Stimulated activated CD4-positive, alpha-beta T cell treated with anti-CD3 and anti-CD28 coated beads, Interleukin-12 subunit alpha, Interleukin-12 subunit beta, amount 100 ng/mL, for 4 hours (primary cell): ENCODE measurements at regions not wholly inside any gene's neighbourhood (a gene's known extent, or its start where the extent isn't known, plus 50 kb on each side); places are given as distances from the start of the nearest gene placed in this dataset.

ENCODE experiments used
- DNase-seq: peaks from one replicate; pipeline ENCODE4 v3.0.0-alpha.2; 2020

DNA sequence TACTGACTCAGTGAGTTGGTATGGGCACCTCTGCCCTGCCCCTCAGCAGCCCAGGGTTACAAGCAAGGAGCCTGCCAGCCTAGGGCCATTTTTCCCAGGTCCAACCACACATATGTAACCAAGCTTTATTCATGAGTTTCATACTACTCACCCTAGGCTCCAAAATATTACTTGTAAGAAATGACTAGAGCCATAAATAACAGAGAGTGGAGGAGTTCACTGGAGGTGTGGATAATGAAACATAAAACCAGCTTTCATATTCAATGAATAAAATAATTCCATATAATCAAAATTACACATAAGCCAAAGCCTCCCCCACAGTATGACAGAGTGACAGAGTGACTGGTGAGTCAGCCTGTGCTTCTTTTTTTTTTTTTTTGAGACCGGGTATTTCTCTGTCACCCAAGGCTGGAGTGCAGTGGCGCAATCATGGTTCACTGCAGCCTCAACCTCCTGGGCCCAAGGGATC, 229.8 kb upstream of the SASH1 start:
- DNase-seq, result no peak

DNA sequence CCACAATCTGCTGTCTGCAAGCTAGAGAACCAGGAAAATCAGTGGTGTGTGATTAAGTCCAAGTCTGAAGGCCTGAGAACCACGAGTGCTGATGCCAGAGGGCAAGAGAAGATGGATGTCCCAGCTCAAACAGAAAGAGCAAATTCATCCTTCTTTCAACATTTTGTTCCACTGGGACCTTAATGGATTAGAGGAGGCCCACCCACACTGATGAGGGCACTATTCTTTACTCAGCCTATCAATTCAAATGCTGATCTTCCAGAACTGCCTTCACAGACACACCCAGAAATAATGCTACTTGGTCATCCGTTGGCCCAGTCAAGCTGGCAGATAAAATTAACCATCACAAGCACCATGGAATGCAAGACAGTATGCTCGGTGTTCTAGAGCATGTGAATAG, 226.6 kb upstream of the SASH1 start:
- DNase-seq, result no peak

DNA sequence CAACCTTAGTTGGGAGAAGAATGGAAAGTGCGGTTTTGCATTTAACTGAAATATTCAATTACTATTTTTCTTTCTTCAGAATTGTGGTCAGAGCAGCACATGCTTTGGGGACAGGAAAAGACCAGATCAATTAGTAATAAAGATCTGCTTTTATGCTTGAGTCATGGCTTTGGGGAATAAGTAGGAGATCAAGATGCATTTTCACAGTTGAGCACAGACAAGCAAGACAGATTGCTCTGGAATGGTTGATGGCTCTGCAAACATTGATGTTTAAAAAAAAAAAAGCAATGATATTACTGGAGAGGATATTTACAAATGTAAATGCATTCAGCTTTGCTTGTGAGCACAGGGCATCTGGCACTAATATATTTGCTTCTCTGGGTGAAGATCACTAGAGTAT, 224.4 kb upstream of the SASH1 start:
- no peak for DNase-seq

DNA sequence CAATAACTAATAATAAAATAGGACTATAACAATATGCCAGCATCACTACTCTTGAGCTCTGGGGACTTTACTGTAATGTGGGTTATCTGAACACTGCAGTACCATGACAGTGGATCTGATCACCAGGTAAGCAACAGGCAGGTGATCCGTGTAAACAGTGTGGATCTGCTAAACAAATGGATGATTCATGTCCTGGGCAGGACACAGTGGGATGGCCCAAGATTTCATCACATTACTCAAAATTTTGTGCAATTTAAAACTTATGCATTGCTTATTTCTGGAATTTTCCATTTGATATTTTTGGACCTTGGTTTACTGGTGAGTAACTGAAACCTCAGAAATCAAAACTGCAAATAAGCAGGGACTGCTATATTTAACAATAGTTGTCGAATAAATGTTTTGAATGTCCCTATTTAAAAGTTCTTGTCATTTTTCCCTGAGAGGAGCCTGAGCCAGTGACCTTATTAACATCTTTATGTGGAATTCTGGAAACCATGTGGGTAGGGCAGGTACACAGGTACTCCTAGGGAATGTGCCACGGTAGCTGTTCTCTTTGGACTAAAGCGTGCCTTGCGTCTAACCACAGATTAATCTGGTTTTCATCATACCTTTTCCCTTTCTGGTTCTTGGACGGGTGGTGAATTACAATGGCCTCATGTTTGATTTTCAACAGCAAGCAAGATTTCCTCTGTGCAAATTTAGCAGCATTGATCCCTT, 214.5 kb upstream of the SASH1 start:
- no peak for DNase-seq

DNA sequence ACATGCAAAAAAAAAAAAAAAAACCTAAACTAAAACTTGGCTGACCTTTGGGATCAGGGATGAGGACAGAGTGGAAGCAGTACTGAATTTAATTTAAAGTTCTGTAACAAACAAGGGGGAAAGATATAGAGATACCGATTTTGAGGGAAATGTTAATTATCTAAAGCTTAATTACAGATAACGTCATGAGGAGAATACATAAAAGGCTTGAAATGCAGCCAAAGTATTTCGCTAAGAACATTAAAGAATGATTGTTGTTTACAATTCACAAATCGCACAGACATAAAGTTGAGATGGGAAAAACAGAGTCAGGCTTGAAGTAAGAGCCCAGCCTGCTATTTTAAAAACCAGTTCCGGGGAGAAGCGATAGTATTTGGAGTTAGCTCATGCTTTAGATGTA, 208.0 kb upstream of the SASH1 start:
- no peak for DNase-seq

DNA sequence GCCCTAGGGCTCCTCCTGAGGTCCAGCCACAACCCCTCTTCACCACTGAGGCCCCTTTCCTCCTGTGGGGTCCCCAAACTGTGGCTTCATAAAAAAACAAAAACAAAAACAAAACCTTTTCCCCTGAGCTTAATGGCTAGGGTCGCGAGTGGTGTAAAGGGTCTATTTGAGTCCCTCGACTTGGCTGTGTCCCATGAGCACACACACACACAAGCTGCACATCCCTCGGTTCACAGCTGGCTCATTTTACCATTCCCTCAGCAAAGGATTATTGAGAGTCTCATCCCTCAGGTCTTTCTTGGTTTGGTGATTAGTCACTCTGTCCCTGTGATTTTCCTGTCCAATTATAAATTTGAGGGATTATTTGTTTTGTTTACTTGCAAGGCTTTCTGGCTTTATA, 206.1 kb upstream of the SASH1 start:
- no peak for DNase-seq

DNA sequence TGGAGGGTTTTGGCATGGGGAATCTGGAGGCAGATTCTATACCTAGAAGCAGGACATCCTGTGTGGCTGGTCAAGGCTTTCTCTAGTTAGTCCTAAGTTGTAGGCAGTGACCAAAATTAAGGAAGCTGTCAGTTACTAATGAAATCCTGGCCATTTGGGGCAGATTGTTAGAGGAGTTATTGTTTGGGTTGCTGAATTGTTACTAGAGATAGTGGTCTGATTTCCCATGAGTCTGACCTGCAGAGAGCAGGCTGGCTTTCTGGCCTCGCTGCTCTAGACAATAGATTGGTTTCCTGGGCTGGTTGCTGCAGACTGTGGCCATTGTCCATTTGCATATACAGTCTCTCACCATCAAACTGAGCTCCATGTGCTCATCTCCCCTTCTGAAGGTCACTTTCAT, 205.0 kb upstream of the SASH1 start:
- no peak for DNase-seq

DNA sequence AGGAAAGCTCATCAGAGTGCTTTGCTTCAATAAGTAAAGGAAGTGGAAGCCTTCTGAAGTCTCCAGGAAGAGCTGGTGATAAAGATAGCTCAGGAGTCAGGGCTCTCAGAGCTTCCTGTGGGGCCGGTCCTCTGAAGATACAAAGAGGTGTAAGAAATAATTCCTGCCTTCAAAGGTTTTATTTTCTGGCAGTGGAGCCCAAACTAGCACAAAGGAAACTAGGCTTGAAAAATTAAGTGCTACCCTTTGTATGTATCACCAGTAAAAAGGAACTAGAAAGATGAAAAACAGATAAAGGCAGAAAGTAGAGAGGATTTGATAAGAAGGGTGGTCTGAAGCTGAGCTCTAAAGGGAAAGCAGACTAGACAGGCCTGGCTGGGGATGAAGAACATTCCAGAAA, 204.1 kb upstream of the SASH1 start:
- no peak for DNase-seq

DNA sequence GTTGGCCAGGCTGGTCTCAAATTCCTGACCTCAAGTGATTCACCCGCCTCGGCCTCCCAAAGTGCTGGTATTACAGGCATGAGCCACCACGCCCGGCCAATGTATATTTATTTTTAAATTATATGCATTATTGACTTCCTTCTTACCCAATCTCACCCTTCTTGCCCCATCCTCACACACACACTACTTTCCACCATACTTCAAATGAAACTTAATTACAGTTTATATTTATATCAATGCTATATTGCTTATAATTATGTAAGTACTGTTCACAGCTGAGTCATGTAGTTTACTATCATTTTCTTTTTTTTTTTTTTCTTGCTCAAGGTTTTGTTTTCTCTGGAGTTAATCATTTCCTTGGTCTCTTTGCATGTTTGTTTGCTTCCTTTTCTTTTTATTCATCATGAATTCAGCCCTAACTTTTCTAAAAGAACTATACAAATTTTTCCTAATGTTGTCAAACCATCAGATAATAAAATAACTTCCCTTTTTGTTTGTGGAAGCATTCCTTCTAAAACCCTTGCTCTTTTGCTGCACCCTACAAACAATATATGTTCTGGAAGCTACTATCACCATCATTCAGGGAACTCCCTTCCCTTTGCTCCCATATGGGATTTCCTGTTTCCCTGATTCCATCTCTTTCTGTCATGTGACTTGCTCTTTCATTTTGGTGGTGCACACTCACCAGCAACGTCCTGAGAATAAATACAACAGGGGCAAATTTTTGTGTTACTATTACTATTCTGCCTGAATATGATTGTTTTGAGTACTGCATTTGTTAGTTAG, 201.7 kb upstream of the SASH1 start:
- DNase-seq, result no peak

DNA sequence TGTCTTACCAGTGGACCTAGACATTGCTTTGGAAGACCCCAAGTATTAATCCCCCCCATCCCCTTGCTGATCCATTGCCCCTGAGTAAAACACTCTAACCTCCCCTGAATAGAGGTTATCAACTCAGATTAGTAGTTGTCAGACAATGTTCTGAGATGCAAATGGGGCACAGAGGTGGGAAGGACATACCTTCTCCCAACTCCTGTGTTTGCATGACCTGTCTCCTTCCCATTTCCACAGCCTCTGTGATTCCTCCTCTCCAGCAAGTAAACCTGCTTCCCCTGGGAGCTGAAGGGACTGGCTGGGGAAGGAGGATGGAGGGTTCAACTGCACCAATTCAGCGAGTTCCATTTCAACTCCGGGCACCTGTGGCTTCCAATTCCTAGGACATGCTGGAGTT, 199.8 kb upstream of the SASH1 start:
- no peak for DNase-seq

DNA sequence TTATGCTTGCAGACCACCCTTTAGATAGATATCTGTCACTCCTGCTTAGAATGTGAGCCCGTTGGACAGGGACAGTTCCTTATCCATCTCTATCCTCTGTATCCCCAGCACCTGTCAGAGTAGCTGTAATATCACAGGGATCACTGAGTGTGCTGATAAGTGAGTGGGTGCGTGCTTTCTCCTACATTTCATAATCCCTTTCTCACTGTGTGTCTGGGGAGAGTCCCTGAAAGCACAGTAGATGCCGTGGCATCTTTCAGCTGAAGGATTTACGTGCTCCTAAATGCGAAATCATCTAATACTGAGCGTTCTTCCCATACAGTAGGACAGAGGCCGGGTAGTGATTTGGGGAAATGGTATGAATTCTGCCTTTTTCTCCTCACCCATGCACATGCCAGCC, 198.9 kb upstream of the SASH1 start:
- DNase-seq, result no peak

DNA sequence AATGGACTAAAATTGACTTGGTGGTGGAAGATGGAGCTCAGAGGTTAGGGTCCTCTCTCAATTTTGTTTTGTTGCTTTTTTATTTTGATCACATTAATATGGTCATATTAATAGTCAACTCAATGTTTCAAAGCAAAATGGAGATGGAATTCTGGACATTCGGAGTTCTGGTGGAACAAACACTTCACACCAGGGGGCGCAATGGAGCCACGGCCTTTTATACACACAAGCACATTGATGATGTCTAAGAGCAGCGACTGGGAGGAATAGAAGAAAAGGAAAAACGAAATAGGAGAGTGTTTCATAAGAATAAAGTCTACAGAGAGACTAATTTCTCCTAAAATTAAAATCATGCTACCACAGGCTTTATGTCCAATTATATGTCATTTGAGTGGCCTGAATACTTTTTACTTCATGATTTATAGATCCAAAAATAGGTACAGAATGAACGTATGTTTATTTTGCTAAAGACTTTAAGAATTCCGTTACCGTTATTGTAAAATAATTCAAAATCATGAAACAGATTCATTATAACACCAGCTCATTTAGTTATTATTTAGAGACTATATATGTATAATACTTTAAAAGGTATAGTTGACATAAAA, 197.6 kb upstream of the SASH1 start:
- DNase-seq, result peak; percentile 67

DNA sequence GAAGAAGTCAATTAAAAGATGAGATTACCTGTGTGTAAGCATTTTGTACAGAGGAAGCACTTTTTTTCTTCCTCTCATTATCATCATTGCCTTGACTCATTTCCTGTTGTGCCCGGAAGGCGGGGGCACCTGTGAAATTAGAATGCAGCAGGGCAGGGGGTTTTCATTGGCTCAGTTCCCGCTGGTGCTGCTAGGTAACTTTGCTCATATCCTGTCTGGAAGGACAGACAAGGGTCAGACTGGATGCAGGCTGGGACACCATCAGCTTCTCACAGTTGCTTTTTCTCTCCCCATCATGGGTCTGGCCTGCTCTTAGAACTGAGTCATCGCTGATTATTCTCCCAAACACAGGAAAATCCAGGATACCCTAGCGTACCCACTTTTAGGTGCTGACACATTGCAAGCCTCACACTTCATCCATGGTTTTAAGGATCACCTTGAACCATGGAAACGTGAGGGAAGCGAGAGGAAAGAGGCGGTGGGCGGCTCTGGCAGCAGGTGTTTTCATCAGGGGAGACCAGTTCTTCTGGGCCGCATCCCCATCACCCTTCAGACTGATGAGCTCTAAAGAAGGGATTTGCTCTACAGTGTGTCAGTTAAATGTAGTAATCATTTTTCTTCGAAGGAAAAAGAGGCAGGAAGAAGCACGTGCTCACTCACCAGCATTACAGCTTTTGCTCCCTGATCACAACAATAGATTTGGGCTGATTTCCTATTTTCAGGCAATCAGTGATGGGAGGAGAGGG, 195.7 kb upstream of the SASH1 start:
- peak; percentile 47 for DNase-seq

DNA sequence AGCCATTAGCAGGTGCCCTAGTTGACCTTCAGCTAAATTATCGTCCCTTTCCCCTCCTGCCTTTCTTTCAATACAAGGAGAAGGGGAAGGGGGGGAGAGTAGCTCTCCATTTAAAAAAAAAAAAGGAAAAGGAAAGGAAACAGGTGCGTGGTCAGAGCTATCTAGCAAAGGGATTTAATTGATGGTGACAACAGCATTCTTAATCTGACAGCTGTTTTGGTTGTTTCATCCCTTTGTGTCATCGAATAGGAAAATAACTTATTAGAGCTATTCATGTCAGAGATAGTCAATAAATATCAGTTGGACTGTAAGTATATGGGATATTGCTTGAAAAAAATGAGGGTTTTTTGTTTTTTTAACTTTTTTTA, 195.2 kb upstream of the SASH1 start:
- no peak for DNase-seq

DNA sequence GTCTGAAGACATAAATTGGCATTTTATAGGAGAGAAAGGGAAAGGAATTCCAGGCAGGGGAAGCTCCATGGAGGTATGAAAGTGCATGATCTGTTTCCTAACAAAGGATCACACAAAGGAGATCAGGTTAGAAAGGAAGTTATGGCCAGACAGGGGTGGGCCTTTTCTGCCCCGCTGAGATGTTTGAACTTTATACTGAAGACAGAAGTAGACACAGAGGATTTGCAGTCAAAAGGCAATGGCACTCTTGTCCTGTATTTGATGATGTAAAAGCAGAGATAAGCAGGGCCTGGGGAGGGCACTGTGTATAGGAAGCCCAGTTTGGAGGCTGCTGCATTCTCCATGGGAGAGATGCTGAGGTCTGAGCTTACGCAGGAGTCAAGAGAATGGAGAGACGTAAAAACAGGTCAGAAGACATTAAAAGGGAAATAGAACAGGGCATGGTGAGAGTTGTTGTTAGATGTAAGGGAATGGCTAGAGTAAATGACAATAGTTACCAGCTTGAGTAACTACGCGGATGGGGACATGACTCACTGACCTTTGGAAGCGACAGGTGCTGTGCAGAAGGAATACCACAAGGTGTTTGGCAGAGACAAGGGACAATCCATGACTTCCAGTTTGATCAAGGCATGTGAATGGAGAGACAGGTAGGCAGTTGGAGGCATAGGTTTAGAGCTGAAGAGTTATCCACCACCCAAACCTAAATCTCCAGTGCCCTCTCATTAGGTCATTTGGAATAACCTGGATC, 190.6 kb upstream of the SASH1 start:
- DNase-seq, result no peak

DNA sequence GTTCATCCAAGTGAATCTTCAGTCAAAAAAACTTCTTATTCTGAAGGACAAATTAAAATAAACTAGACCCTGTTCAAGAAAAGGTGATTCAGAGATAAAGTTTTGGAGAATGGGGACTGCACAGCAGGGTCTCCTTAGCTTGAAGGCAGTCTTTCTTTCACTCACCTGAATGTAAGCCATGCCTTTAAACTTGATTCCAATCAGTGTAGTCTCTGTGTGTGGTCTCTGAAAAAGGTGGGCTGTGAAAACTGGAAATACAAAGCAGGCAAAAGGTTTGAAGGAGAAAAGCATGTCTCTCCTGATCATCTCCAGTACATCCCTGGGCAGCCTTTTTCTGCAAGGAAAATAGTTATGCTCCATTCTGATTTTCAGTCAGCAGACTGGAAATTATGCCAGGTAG, 188.0 kb upstream of the SASH1 start:
- DNase-seq, result no peak

DNA sequence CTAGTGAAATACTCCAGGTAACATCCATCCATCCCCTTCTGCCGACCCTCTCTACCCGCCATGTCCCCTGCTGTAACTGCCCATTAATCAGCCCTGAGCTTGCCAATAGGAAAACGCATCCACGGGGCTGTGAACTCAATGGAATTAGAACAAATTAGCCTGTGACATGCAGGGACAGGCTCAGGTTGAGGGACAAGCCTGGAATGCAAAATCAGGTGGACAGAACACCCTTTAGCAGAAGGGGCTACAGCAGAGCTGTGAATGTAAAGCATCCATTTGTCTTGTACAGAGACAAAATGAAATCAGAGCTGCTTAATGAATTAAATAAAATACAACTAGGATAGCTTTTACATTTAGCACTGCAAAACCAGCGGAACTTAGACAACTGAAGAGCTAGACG, 187.3 kb upstream of the SASH1 start:
- no peak for DNase-seq

DNA sequence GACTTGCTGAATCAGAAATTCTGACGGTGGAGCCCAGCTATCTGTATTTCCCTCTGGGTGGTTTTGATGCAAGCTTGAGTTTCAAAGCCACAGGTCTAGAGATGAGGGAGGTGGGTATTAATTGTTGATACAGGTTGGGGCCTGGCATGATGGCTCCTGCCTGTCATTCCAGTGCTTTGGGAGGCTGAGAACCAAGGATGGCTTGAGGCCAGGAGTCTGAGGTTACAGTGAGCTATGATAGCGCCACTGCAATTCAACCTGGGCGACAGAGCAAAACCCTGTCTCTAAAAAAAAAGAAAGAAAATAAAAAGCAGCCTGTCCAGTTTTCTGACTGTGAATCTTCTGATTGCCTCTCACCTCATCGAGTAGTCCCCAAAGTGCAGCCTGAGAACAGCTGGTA, 184.8 kb upstream of the SASH1 start:
- no peak for DNase-seq

DNA sequence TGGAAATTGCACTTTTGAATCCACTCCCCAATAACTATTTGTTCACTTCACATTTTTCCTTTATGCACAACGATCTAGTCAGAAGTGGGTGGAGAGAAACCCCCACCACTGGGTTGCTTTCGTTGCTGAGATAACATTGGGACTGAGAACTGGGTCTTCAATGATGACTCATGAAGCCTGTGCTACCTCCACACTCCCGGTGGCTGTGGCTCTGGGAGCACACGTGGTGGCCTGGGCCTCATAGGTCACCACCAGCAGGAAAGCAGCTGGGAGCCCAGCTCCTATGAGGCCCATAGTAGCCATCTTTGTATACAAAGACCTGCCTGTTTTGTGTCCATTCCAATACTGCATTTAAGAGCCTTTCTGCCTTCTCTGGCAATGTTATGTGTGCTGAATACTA, 178.0 kb upstream of the SASH1 start:
- no peak for DNase-seq

DNA sequence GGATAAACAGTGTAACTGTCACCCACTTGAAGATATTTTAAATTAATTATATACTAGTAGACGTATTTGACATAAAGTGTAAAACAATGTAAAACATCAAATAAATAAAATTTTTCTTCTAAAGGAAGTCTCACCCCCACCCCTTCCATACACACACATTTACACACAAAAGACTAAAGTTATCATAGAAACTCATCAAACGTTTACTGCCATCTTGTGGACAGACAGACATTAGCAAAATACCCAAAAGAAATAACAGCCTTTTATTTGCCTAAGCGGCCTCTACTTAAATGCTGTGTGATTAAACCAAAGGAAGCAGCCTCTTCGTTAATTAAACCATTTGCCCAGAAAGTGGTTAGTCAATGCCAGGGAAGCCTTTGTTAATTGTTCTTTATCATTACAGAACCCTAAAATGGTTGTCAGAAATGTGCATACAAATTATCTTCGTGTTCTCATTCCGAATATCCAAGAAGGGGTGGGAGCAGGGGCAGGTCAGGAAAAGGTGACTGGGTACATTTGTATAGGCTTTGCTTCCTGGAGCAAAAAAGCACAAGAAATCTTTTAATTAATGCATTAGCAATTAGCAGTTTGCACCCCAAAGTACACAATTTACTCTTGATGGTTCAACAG, 176.2 kb upstream of the SASH1 start:
- no peak for DNase-seq

DNA sequence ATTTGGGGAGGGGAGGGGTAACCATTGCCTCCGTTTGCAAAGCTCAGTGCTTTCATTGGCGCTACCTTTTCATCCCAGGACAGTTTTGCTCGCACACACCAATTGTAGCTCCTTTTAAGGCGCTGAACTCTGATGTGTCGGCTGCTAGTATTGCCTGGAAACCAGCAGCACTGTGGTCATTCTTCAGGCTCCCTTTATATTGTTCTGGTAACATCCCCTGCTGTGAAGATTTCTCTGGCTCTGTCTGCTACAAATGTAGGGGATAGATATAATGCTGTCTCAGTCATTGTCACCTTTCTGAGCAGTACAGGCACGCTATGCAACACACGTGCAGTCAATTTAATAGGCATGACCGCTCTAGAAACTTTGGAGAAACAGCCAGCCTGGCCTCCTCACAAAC, 172.9 kb upstream of the SASH1 start:
- no peak for DNase-seq

DNA sequence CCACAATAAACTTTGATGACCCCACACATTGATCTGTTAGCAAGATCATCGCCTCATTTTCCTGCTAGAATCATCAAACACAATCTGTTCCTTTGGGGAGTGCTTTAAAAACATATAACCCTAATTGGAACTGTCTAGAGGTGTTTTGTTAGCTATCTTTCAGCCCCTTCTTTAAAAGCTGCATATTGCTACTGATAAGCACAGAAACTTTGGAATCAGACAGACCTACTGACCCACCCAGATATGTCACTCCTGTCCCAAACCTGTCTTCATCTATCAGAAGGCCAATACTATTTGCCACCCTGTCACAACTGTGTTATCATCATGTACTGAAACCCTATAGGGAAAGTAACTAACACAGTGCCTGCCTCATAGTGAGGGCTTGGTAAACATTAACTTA, 172.4 kb upstream of the SASH1 start:
- DNase-seq, result no peak
